SIG-M5 (cell line): ENCODE measurements at regions not wholly inside any gene's neighbourhood (a gene's known extent, or its start where the extent isn't known, plus 50 kb on each side); places are given as distances from the start of the nearest gene placed in this dataset.
"Not testable (repeated sequence)": the region's sequence is repeated elsewhere in the genome, so short reads cannot be mapped to it uniquely, and the experiment has no call there.

Experiments
- DNase-seq: peaks from one replicate; lab custom pipeline; 2025; lab: John Stamatoyannopoulos, UW

GRCh38 chr13:50387051-50387581, 371.9 kb downstream of the KCNRG start:
- DNase-seq = no peak

DNA sequence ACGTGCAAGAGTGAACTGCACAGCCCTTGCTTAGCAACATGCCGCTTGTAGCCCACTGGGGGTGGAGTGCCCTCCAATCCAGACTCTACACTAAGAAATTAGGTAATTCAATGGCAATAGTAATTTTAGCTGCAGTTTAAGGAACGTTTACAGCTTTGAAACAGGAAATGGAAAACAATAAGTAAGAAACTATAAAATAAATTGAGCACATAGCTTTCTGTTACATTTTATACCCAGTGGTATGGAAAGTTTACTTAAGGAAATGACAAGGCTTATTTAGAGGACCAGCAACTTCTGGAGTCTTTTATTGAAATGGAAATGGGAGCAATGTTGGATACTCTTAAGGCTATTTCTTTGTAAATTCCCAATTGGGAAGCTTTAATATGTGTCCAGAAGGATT, 373.2 kb downstream of the KCNRG start:
- no peak for DNase-seq

DNA sequence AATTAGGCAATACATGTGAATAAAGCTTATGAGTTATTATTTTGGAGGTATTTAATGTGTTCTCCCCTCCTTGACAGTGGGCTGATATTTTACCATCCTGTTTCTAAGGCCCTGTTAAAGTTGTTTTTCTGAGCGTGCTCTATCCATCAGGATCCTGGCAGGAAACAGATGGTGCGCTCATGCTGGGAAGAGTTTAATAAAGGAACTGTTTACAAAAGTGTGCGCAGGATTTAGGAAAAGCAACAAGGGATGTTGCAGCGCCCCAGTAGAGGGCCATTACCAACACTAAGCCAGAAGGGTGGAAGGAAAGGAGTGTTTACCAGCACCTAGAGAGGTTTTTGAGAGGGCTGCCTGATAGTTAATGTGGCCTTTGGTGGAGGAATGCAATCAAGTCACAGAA, 374.5 kb downstream of the KCNRG start:
- DNase-seq = no peak

DNA sequence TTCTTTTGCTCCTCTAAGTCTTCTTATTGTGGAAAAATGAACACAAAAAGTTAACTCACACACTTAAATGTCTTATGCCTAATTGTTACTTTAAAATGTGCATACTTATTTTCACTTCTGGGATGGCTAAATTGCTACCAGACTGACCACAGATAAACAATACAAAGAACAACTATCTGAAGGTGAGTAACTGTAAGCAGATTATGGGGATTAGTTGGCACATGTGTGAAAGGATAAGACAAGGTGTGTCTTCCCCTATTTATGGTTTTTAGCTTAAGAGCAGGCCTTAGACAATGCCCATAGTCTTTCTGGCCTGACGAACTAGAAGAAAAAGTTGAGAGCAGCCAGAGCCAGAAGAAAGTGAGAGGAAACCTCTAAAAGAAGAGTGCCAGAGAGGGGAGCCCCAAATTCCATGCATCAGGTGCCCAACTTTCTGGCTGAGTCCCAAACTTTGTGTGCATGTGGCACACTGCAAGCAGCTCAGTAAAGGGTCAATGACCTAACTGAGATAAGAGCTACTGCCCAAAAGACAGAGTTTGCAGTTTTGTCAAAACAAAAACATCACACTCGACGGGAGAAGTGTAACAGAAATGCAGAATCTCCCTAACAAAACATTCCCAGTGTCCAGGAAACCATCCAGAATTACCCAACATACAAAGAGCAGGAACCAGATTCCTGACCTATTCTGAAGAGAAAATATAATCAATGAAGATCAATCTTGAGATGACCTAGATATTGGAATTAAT, 375.4 kb downstream of the KCNRG start:
- DNase-seq = no peak

DNA sequence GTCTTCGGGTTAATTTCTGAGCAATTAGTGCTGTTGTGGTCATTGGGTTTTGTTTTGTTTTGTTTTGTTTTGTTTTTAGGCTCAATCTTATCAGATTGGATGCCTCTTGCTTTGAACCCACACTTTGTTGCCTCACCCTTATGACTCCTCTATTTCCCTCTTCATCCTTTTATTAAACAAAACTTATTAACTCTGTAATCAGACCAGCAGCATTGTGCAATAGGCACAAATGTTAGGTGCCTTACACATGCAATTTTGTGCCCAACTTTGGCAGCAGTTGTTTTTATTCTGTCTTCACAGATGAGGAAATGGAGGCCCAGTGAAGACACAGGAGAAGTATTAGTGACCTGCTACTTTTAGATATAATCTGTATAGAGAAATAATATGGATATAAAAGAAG, 377.7 kb downstream of the KCNRG start:
- no peak for DNase-seq

DNA sequence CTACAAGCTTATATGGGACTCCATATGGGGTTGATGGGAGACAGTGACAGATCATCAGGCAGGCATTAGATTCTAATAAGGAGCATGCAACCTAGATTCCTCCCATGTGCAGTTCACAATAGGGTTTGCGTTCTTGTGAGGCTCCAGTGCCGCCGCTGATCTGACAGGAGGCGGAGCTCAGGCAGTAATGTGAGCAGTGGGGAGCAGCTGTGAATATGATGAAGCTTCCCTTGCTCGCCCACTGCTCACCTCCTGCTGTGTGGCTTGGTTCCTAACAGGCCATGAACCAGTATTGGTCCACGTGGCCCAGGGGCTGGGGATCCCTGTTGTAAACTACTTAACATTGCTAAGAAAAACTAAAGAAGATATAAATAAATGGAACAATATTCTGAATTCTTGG, 378.4 kb downstream of the KCNRG start:
- DNase-seq = no peak

- DNase-seq = no peak
These were observed 380.8 kb downstream of the KCNRG start for GRCh38 chr13:50396001-50396400.

GRCh38 chr13:50396618-50397017, 381.4 kb downstream of the KCNRG start:
- not testable (repeated sequence) for DNase-seq

- no peak for DNase-seq
These were observed 384.9 kb downstream of the KCNRG start for GRCh38 chr13:50400035-50400726.

DNA sequence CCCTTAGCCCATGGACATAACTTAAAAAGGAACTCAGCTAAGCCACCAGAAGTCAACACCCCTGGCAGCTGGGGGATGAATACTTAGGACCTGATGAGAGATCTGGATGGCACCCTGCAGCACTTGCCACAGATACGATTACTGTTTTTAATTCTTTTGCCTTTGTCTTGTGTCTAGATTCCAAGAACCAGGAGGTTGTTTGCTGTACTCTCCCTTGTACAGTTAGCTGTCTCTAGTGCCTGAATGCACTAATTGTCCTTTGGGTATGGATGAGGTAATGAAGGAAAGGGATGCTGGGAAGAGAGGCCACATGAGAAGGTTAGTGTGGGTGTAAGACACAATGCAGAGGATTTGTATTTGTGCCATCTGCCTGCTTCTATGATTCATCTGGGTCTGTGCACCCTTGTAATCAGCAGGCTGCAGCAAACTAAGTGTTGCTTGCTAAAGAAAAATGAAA, 385.8 kb downstream of the KCNRG start:
- DNase-seq = no peak

DNA sequence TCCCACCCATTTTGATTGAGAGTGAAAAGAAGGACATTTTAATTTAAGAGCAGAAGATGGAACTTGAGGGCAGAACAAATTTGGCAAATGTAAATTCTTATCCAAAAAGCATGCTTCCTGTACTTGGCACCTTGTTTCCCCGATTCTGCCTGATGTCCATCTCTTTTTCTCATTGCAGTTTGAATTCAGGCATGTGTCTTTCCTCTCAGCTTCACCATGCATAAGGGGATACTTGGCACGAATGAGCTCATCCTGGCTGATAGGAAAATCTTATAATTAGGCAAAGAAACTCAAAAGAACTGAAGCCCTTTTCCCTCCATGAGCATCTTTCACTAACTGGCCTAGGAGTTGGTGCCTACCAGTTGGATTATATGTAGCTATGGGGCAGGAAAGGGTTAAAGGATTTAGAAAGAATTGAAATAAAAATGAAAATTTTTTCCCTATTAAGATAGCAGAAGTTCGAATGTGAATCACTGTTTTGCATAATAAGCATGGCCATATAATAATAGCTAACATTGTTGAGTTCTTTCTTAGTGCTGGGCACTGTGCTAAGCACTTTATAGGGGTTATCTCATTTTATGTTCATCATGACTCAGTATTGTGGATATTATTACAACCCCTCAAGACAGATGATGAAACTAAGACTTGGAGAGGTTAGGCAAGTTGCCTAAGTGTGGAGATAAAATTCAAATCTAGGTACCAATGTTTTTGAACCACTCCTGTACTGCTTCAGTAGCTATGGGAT, 386.6 kb downstream of the KCNRG start:
- DNase-seq = no peak

GRCh38 chr13:50403311-50403710, 388.1 kb downstream of the KCNRG start:
- DNase-seq = no peak

- DNase-seq = no peak
These were observed 388.9 kb downstream of the KCNRG start for GRCh38 chr13:50404116-50404515.

DNA sequence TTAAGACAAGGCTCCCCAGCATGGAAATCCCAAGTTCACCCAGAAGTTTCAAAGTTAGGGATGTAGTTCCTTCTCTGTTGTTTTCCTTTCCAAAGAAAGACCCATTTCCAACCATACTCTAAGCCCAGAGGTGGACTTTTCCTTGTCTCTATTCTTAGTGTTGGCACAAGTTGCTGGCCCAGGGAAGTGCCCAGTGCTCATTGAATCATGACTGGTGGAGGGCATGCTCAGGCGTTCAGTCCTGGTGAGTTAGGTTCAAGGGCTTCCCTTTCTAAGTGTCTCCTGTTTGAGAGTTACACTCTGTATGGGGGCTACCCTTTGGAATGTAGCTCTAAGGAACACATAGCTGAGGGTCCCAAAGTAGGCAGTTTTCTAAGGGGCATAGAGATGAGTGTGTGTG, 389.5 kb downstream of the KCNRG start:
- DNase-seq = no peak

DNA sequence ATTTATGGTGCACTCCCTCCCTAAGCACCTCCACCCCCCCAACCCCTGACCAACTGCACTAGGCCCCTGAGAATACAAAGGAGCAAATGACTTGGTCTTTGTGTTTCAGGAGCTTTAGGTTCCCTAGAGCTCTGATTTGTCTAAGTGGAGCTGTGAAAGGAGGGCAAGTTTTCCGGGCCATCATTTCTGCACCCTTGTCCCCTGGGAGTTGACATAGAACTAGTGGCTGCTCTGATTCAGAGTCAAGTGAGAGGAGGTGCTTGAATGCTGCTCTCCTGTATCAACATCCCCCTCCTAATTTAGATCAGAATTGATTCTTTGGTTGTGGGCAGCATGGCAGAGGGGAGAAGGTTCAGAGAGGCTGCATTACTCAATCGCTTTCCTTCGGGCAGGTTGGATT, 391.6 kb downstream of the KCNRG start:
- no peak for DNase-seq

- DNase-seq = no peak
These were observed 392.8 kb downstream of the KCNRG start for GRCh38 chr13:50408068-50408467.

DNA sequence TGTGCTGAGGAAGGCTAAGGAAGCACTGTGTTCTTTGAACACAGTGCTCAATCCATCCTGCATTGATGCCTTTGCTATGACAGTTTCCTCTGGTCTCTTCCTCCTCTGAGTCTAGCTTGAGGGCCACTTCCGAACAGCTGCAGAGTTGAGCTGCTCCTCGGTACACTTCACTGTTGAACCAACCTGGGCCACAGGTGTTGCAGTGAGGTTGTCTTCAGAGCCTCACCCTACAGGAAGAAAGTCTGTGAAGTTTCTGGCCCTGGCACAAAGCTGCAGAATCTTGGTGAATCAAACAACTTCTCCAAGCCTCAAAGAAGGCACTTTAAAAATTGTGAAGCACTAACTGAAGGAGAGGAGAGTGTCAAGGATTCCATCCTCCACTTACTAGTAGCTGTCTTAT, 394.0 kb downstream of the KCNRG start:
- DNase-seq = no peak

- DNase-seq = no peak
These were observed 395.9 kb downstream of the KCNRG start for GRCh38 chr13:50410921-50411746.

DNA sequence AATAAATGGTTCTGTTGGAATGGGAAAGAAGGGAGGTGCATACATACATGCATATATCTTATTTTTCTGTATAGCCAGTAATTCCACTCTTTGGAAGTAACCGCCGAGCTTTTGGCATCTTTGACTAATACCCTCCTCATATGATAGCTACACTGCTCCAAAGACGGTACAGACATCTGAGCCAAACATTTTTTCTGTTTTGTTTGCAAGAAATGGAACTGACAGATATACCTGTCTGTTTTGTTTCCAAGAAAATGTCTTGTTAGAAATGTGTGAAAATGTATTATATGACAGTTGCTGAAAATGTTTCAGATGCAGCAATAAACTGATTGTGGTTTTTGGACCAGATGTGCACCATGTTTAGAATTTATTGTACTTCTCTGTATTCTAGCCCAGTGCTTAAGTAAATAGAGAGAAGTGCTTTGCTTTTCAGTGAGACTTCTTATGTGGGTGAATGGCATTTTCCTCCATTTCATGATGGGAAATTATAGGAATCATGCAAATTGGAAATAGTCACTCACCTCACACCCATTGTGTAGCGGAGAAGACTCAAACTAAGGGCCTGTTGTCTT, 396.9 kb downstream of the KCNRG start:
- DNase-seq = no peak

- no peak for DNase-seq
These were observed 399.4 kb downstream of the KCNRG start for GRCh38 chr13:50414640-50415039.

DNA sequence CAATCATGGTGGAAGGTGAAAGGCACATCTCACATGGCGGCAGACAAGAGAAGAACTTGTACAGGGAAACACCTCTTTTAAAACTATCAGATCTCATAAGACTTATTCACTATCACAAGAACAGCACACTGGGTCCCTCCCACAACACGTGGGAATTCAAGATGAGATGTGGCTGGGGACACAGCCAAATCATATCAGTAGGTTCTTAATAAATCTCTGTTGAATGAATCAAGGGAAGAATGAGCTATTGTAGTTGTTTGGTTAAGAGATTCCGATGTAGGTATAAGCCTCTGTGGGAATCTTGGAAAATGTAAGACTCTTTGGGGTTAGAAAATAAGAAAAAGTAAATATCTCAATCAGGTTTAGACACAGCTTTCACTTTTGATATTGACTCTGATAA, 400.2 kb downstream of the KCNRG start:
- no peak for DNase-seq
